ENCODE measurements at regions not wholly inside any gene's neighbourhood (a gene's known extent, or its start where the extent isn't known, plus 50 kb on each side); places are given as distances from the start of the nearest gene placed in this dataset.

GRCh38 chr12:39102474-39103209, 197.3 kb upstream of the CPNE8 start:
- Histone ChIP-seq H3K36me3 (no peaks in the 10 kb centered on the region), H3K27ac (no peak overlapping the region), H3K9me3 (no peaks in the 10 kb centered on the region), H3K4me3 (no peak overlapping the region), H3K4me1 (no peaks in the 10 kb centered on the region), H3K27me3 (no peaks in the 10 kb centered on the region)
- in situ Hi-C loops (cut with MboI; ENCODE audit: low pct_ligation_motif_present in 1 of 4, low pct_unique_long_range_greater_than_20kb in 1 of 4, low sequenced_read_pairs in 3 of 4) (loop anchor here (5.0 to 25.0 kb wide), 6 partner anchors 178 to 990 kb away; no protein-coding TSS in a partner anchor), intact Hi-C loops (cut with DNase I; ENCODE audit: low total_unique reads) (loop anchor here (10.0 kb wide), 1 partner anchor 768 kb away; no protein-coding TSS in a partner anchor)
- WGBS, 2 donors (ENCODE audit: low coverage in 1 of 2), result 75 to 77% methylated on average over 2 to 3 of the region's 3 CpGs
- TF ChIP-seq EP300 (IDR thresholded peaks at IDR 0.05; ENCODE audit: low read depth), result no peak
- TF ChIP-seq POLR2A (IDR thresholded peaks at IDR 0.05), result no peak
- TF ChIP-seq POLR2AphosphoS5 (IDR thresholded peaks at IDR 0.05), result no peak
- no peak for TF ChIP-seq CTCF (IDR thresholded peaks at IDR 0.05)
- no peak for DNase-seq

GRCh38 chr12:39095636-39096330, 190.4 kb upstream of the CPNE8 start:
- WGBS, 2 donors (ENCODE audit: low coverage in 1 of 2), result 79% methylated on average over 2 of the region's 2 CpGs; no CpG with 5 or more reads in 1 of the 2 donors
- H3K9me3 ChIP-seq, result no peaks in the 10 kb centered on the region
- no peaks in the 10 kb centered on the region for H3K36me3 ChIP-seq
- no peak for DNase-seq
- H3K4me3 ChIP-seq, result no peak overlapping the region
- no peak overlapping the region for H3K27ac ChIP-seq
- intact Hi-C loops (cut with DNase I; ENCODE audit: low total_unique reads) (no loop called here), in situ Hi-C loops (cut with MboI; ENCODE audit: low pct_ligation_motif_present in 1 of 4, low pct_unique_long_range_greater_than_20kb in 1 of 4, low sequenced_read_pairs in 3 of 4) (loop anchor here in 1 of 4 donors (25.0 kb wide), 1 partner anchor 158 kb away; no protein-coding TSS in a partner anchor)
- H3K27me3 ChIP-seq, result peaks cover 6% of the 10 kb centered on the region
- TF ChIP-seq POLR2AphosphoS5 (IDR thresholded peaks at IDR 0.05) (no peak), POLR2A (IDR thresholded peaks at IDR 0.05) (no peak), CTCF (IDR thresholded peaks at IDR 0.05) (no peak), EP300 (IDR thresholded peaks at IDR 0.05; ENCODE audit: low read depth) (no peak)
- no peaks in the 10 kb centered on the region for H3K4me1 ChIP-seq

GRCh38 chr12:39081910-39082309, 176.5 kb upstream of the CPNE8 start:
- TF ChIP-seq EP300 (IDR thresholded peaks at IDR 0.05; ENCODE audit: low read depth), result no peak
- no peak for TF ChIP-seq CTCF (IDR thresholded peaks at IDR 0.05)
- no peak for TF ChIP-seq POLR2A (IDR thresholded peaks at IDR 0.05)
- TF ChIP-seq POLR2AphosphoS5 (IDR thresholded peaks at IDR 0.05), result no peak
- Histone ChIP-seq H3K27ac (no peak overlapping the region), H3K27me3 (no peaks in the 10 kb centered on the region), H3K36me3 (no peaks in the 10 kb centered on the region), H3K4me3 (no peak overlapping the region), H3K9me3 (no peaks in the 10 kb centered on the region), H3K4me1 (no peaks in the 10 kb centered on the region)
- intact Hi-C loops (cut with DNase I; ENCODE audit: low total_unique reads), result no loop called here
- WGBS, 2 donors (ENCODE audit: low coverage in 1 of 2), result 75 to 83% methylated on average over 1 of the region's 1 CpG
- in situ Hi-C loops (cut with MboI; ENCODE audit: low pct_ligation_motif_present in 1 of 4, low pct_unique_long_range_greater_than_20kb in 1 of 4, low sequenced_read_pairs in 3 of 4), result loop anchor here in 1 of 4 donors (25.0 kb wide), 1 partner anchor 145 kb away; no protein-coding TSS in a partner anchor
- DNase-seq, result no peak

GRCh38 chr12:39077226-39077625, 171.8 kb upstream of the CPNE8 start:
- no peaks in the 10 kb centered on the region for H3K4me1 ChIP-seq
- H3K27me3 ChIP-seq, result no peaks in the 10 kb centered on the region
- no peak for TF ChIP-seq CTCF (IDR thresholded peaks at IDR 0.05)
- TF ChIP-seq EP300 (IDR thresholded peaks at IDR 0.05; ENCODE audit: low read depth), result no peak
- TF ChIP-seq POLR2A (IDR thresholded peaks at IDR 0.05), result no peak
- no peak for TF ChIP-seq POLR2AphosphoS5 (IDR thresholded peaks at IDR 0.05)
- H3K4me3 ChIP-seq, result no peak overlapping the region
- 85 to 86% methylated on average over 2 of the region's 2 CpGs for WGBS, 2 donors (ENCODE audit: low coverage in 1 of 2)
- H3K36me3 ChIP-seq, result no peaks in the 10 kb centered on the region
- no peak for DNase-seq
- intact Hi-C loops (cut with DNase I; ENCODE audit: low total_unique reads) (no loop called here), in situ Hi-C loops (cut with MboI; ENCODE audit: low pct_ligation_motif_present in 1 of 4, low pct_unique_long_range_greater_than_20kb in 1 of 4, low sequenced_read_pairs in 3 of 4) (loop anchor here in 1 of 4 donors (25.0 kb wide), 1 partner anchor 140 kb away; no protein-coding TSS in a partner anchor)
- H3K9me3 ChIP-seq, result no peaks in the 10 kb centered on the region
- H3K27ac ChIP-seq, result no peak overlapping the region

All from transverse colon (tissue), 4 donors.